Uterus (tissue), 3 donors: ENCODE measurements at regions not wholly inside any gene's neighbourhood (a gene's known extent, or its start where the extent isn't known, plus 50 kb on each side); places are given as distances from the start of the nearest gene placed in this dataset.

Experiments
- DNase-seq, 2 donors: peaks; one replicate each; pipeline ENCODE4 v3.0.0-alpha.2; 2019 to 2020
- H3K27ac ChIP-seq, 2 donors: fragments of 200-600 bp; sonication (generic); 1 replicate in 1 of 2; 2 replicates in 1 of 2; pipeline ENCODE4 v1.5.1; 2016 to 2018
- H3K27me3 ChIP-seq, 2 donors: fragments of 200-600 bp; sonication (generic); one replicate each; pipeline ENCODE4 v1.5.1; 2018 to 2019; ENCODE audit warnings: control low read depth in 1 of 2
- H3K36me3 ChIP-seq, 2 donors: fragments of 200-600 bp; sonication (generic); one replicate each; pipeline ENCODE4 v1.5.1; 2019; ENCODE audit warnings: control low read depth in 1 of 2
- H3K4me1 ChIP-seq, 2 donors: fragments of 200-600 bp; sonication (generic); one replicate each; pipeline ENCODE4 v1.5.1; 2018 to 2019; ENCODE audit warnings: control low read depth in 1 of 2
- H3K4me3 ChIP-seq, 2 donors: fragments of 200-600 bp; sonication (generic); 1 replicate in 1 of 2; 2 replicates in 1 of 2; pipeline ENCODE4 v1.5.1; 2018 to 2019; ENCODE audit warnings: mild to moderate bottlenecking in 1 of 2
- H3K9me3 ChIP-seq, 2 donors: fragments of 200-600 bp; sonication (generic); one replicate each; pipeline ENCODE4 v1.5.1; 2019; ENCODE audit warnings: control low read depth in 1 of 2
- POLR2A ChIP-seq, 2 donors: fragments of 450-650 bp; IDR thresholded peaks; one replicate each; pipeline ENCODE4 v1.6.1; 2016; ENCODE audit warnings: antibody characterized with exemption in 2 of 2, mild to moderate bottlenecking in 1 of 2, moderate library complexity in 1 of 2
- intact Hi-C: fragments of 100-400 bp; cut with DNase I; formaldehyde crosslinking; loops from one replicate; pipeline ENCODE4 v1.15.1; 2023; ENCODE audit warnings: low total_unique reads
- TF ChIP-seq, protein P1 (sequence below), 4 experiments: fragments of 200-600 bp in 2 of 4; fragments of 450-650 bp in 2 of 4; sonication (generic) in 2 of 4; IDR thresholded peaks; one replicate each; pipeline ENCODE4 v1.5.1; 2016 to 2019; ENCODE audit warnings: antibody characterized with exemption in 4 of 4, mild to moderate bottlenecking in 2 of 4, moderate library complexity in 1 of 4
- donor health status: DM: yes; HTN: yes; CAD: no.

DNA sequence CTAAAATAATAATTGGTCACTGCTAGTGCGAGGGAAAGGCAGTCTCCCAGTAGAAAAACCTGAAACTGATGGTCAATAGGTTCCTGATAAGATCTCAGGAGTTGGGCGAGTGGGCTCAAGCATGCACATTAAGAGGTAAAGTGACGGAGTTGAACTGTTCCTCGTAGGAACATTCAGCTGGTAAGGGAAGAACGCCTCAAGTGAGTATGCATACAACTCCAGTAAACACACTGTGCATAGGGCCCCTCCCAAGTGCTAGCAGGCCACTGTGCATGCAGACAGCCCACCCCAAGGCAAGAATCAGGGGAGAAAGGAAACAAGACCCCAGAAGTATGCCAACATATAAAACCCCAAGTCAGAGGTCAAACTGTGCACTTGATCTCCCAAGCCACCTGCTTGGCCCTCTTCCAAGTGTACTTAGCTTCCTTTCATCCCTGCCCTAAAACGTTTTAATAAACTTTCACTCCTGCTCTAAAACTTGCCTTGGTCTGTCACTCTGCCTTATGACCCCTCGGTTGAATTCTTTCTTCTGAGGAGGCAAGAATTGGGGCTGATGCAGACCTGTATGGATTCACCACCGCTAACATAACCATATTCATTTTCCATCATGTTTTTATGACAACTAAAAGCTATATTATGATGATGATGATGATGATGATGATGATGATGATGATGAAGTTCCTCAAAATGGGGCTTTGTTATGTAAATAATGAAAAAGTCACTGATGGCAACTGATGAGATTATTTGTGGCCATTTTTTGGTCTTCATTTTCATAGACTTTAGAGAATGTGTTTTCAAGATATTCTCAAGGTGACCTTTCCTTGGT, 118.0 kb upstream of the RAB27B start:
- no peak overlapping the region for H3K27ac ChIP-seq
- TF ChIP-seq, protein P1, sequence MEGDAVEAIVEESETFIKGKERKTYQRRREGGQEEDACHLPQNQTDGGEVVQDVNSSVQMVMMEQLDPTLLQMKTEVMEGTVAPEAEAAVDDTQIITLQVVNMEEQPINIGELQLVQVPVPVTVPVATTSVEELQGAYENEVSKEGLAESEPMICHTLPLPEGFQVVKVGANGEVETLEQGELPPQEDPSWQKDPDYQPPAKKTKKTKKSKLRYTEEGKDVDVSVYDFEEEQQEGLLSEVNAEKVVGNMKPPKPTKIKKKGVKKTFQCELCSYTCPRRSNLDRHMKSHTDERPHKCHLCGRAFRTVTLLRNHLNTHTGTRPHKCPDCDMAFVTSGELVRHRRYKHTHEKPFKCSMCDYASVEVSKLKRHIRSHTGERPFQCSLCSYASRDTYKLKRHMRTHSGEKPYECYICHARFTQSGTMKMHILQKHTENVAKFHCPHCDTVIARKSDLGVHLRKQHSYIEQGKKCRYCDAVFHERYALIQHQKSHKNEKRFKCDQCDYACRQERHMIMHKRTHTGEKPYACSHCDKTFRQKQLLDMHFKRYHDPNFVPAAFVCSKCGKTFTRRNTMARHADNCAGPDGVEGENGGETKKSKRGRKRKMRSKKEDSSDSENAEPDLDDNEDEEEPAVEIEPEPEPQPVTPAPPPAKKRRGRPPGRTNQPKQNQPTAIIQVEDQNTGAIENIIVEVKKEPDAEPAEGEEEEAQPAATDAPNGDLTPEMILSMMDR (IDR thresholded peaks at IDR 0.05), result no peak
- no peak for TF ChIP-seq POLR2A (IDR thresholded peaks at IDR 0.05)

GRCh38 chr18:54710900-54711281, 117.4 kb upstream of the RAB27B start:
- TF ChIP-seq, protein P1 (IDR thresholded peaks at IDR 0.05), result no peak
- TF ChIP-seq POLR2A (IDR thresholded peaks at IDR 0.05), result no peak
- Histone ChIP-seq H3K4me1 (no peaks in the 10 kb centered on the region), H3K27me3 (no peaks in the 10 kb centered on the region), H3K9me3 (no peaks in the 10 kb centered on the region), H3K4me3 (no peak overlapping the region), H3K27ac (no peak overlapping the region), H3K36me3 (no peaks in the 10 kb centered on the region)
- no peak for DNase-seq
- intact Hi-C loops, result no loop called here

More for the DNA sequence above, 118.0 kb upstream of the RAB27B start:
- intact Hi-C loops, result no loop called here
- Histone ChIP-seq H3K9me3 (no peaks in the 10 kb centered on the region), H3K27me3 (no peaks in the 10 kb centered on the region), H3K4me3 (no peak overlapping the region), H3K4me1 (no peaks in the 10 kb centered on the region), H3K36me3 (no peaks in the 10 kb centered on the region)
- DNase-seq, result no peak

DNA sequence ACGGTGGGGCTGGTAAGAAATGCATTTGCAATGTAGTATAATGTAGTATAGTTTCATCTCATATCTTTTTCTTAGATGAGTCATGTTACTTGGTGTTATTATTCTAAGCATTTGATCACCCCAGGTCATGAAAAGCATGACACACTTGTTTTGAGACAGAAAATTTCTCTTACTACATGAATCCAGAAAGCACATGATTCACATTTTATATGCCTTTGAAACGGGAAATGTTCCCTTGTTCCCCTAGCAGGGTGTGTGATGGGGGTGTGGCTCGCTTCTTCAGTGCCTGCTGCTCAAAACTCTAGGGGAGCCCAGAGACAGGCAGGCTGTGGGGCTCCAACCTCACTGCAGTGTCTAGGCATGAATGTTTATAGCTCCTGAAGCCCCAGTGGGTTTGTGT, 116.0 kb upstream of the RAB27B start:
- no peak for DNase-seq
- H3K36me3 ChIP-seq, result no peaks in the 10 kb centered on the region
- TF ChIP-seq POLR2A (IDR thresholded peaks at IDR 0.05), result no peak
- TF ChIP-seq, protein P1 (IDR thresholded peaks at IDR 0.05), result no peak
- no peaks in the 10 kb centered on the region for H3K9me3 ChIP-seq
- intact Hi-C loops, result no loop called here
- H3K27ac ChIP-seq, result no peak overlapping the region
- H3K4me3 ChIP-seq, result no peak overlapping the region
- H3K27me3 ChIP-seq, result no peaks in the 10 kb centered on the region
- no peaks in the 10 kb centered on the region for H3K4me1 ChIP-seq

- intact Hi-C loops, result no loop called here
- no peak for DNase-seq
These were observed 115.5 kb upstream of the RAB27B start for GRCh38 chr18:54712758-54713157.

DNA sequence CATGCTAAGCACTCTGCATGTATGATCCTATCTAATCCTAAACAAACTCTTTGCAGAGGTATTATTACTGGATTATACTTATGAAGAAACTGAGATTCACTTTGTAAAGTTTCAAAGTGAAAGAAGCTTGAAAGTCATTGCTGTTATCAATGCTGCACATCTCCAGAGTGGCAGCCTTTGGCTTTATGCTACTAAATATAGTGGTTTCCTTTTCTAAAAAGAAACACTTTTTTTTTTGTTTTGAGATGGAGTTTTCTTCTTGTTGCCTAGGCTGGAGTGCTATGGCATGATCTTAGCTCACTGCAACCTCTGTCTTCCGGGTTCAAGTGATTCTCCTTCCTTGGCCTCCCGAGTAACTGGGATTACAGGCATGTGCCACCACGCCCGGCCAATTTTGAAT, 114.9 kb upstream of the RAB27B start:
- TF ChIP-seq, protein P1 (IDR thresholded peaks at IDR 0.05), result no peak
- no peak for TF ChIP-seq POLR2A (IDR thresholded peaks at IDR 0.05)
- intact Hi-C loops, result no loop called here
- Histone ChIP-seq H3K4me1 (no peaks in the 10 kb centered on the region), H3K27me3 (no peaks in the 10 kb centered on the region), H3K9me3 (no peaks in the 10 kb centered on the region), H3K36me3 (no peaks in the 10 kb centered on the region), H3K27ac (no peak overlapping the region), H3K4me3 (no peak overlapping the region)
- no peak for DNase-seq

More at GRCh38 chr18:54712758-54713157, 115.5 kb upstream of the RAB27B start:
- H3K27me3 ChIP-seq, result no peaks in the 10 kb centered on the region
- no peaks in the 10 kb centered on the region for H3K4me1 ChIP-seq
- H3K36me3 ChIP-seq, result no peaks in the 10 kb centered on the region
- no peaks in the 10 kb centered on the region for H3K9me3 ChIP-seq
- TF ChIP-seq, protein P1 (IDR thresholded peaks at IDR 0.05), result no peak
- TF ChIP-seq POLR2A (IDR thresholded peaks at IDR 0.05), result no peak
- H3K4me3 ChIP-seq, result no peak overlapping the region
- no peak overlapping the region for H3K27ac ChIP-seq
